ENCODE measurements at regions not wholly inside any gene's neighbourhood (a gene's known extent, or its start where the extent isn't known, plus 50 kb on each side); places are given as distances from the start of the nearest gene placed in this dataset.

- DNase-seq (ENCODE audit: low read depth in 1 of 2, low spot score in 1 of 2), result no peak
Observed at GRCh38 chr4:1499465-1499864, 93.2 kb upstream of the NKX1-1 start.

DNA sequence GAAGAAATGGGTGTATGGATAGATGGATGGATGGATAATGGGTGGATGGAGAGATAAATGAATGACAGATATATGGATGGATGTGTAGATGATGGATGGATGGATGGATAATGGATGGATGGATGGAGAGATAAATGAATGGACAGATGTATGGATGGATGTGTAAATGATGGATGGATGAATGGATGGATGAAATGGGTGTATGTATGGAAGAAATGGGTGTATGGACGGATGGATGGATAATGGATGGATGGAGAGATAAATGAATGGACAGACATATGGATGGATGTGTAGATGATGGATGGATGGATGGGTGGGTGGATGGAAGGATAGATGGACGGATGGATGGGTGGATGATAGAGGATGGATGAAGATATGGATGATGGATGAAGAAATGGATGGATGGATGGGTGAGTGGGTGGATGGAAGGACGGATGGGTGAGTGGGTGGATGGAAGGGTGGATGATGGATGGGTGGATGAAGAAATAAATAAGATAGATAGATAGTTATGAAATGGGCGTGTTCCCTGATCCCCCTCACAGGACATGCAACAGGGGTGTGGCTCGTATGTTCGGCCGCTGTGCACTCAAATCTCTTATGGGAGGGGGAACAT, 91.1 kb upstream of the NKX1-1 start:
- DNase-seq (ENCODE audit: low read depth in 1 of 2, low spot score in 1 of 2), result no peak

- no peak for DNase-seq (ENCODE audit: low read depth in 1 of 2, low spot score in 1 of 2)
Observed at GRCh38 chr4:1496116-1496642, 89.9 kb upstream of the NKX1-1 start.

DNA sequence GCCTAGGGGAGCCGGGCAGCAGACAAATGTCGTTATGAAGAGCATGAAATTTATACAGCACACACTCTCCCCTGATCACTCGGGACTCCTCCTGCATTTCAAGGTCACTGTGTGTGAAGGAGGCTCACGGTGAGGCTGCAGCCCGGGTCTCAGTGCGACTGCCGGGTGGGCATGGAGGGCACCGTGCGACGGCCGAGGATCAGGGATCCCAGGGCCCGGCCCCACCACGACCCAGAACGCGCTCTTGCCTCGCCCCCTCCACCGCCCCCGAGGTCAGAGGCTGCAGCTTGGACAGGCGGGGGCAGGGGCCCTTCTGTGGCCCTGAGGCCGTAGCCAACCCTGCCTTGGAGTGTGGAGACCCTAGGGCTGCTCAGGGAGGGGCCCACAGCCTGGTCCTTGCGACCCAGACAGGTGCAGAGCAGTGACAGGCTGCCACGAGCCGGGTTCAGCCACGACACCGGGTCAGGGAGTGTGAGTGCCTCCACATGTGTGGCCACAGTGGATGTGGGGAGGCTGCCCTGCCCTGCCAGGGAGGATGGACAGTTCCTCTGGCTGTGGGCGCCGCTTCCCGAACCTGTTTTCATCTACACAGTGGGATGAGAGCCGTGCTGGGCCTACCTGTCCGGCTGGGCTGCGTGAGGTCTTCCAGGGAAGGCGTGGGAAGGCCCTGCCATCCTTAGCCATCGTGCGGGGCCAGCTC, 89.3 kb upstream of the NKX1-1 start:
- no peak for DNase-seq (ENCODE audit: low read depth in 1 of 2, low spot score in 1 of 2)

DNA sequence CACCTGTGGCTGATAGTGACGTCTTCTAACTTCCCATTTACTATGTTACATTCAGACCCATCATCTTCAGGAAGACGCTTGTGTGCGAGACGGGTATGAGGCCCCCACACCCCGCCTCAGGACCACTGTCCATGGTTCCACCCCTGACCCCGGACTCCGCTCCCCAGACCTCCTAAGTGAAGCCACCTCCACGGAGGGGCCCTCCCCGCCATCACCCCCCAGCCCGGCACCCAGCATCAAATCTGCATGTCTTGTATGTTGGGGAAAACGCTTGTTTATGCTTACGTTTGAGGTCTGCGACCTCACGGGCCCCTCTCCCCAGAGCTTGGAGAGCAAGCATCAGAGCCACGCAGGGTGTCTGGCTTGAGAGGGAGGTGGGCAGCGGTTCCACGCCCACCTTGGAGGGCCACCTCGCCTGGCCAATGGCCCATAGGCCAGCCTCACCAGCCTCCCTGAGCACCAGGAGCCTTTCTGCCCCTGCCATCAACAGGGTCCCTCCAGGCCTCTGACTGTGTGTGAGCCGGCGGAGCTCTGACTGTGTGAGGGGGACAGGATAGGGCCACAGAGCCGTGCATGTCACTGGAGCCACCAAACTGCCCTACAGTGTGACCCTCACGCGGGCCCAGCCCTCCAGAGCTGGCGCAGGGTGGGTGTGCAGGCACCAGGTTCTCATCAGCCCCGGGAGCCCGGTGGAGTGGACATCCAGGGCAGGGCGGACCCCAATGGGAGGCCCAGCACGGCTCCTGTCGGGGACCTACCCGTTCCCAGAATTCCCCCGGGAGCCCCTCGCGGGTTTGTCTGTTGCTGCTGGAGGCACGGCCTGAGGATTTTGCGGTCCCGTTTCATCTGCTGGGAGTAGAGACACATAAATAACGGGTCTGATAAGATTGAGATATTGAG, 88.4 kb upstream of the NKX1-1 start:
- no peak for DNase-seq (ENCODE audit: low read depth in 1 of 2, low spot score in 1 of 2)

- DNase-seq (ENCODE audit: low read depth in 1 of 2, low spot score in 1 of 2), result no peak
Observed at GRCh38 chr4:1493540-1494287, 87.5 kb upstream of the NKX1-1 start.

DNA sequence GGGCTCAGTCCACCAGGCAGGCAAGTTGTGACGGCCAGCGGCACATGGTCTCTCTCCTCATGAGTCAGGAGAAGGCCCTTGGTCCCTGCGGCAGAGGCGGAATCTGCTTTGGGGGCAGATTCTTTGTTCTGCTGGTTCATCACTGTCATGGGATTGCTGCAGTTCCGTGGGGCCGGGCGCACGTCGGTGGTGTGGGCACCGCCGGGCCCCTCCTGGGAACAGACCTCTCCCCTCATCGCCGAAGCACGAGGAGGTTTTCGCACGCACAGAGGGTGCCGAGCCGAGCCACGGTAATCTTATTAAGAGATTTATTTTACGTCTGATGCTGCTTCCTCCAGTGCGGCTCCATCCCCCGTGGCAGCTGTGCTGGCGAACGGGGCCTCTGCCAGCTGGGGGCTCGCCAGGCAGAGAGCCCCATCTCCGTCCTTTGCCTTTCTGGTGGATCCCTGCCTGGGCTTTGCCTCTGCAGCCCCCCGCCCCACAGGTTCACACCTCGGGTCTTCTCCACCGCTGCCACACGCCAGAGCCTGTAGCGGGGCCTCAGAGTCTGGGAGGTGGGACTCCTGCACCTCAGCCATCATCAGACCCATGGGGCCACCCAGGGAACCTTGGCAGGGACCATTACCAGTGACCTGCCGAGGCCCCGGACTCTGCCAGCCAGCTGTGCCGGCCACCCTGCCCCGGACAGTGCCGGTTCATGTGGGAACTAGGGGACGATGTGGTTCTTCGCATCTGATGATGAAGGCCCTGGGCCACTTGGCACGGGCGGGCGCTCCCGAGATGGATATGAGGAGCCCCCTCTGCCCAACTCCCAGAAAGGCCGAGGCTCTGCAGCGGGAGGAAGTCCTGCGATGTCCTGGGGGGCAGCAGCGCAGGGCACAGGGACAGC, 86.7 kb upstream of the NKX1-1 start:
- no peak for DNase-seq (ENCODE audit: low read depth in 1 of 2, low spot score in 1 of 2)

DNA sequence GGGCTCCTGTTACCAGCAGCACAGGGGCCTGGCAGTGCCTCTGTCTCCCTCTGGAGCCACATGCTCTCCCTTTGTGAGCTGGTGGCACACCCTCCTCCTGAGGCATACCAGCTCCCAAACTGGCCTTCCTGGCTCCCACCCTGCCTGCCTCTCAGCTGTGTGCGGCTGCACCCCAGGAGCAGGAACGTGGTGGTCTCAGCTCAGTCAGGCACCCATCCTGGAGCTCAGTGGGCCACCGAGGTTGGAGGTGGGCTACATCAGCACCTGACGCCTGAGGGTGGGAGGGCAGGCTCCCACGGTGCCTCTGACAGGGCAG, 85.9 kb upstream of the NKX1-1 start:
- DNase-seq (ENCODE audit: low read depth in 1 of 2, low spot score in 1 of 2), result no peak

DNA sequence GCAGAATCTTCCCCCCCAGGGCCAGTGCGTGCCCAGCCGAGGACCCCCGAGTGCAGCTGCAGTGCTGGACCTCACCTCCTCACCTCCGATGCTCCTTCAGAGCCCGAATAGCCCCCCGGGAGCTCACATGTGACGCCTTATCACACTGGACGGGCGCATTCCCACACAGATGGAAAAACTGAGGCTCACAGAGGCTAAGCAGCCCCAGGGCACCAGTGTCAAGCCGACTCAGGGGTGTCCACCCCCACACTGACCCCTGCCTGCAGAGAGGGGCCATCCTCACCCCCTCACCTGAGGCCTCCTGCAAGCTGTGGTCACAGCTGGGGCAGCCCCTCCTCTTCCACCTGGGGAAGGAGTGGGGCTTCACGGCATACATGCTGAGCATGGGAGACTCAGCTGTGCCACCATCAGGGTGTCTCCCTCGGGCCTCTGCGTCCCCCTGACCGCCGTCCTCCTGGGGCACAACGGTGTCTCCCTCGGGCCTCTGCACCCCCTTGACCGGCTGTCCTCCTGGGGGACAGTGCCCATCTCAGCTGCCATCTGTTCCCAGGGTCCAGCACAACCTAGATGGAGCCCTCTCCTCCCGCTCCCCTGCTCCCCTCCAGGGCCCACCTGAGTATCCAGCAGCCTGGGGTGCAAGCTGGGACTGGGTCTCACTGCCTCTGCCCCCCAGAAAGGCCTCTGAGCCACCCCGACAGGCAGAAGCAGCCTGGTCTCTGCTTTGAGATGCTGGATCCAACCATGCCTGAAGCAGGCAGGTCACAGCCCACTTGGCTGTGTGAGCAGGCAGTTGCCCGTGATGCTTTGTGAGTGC, 85.3 kb upstream of the NKX1-1 start:
- no peak for DNase-seq (ENCODE audit: low read depth in 1 of 2, low spot score in 1 of 2)

DNA sequence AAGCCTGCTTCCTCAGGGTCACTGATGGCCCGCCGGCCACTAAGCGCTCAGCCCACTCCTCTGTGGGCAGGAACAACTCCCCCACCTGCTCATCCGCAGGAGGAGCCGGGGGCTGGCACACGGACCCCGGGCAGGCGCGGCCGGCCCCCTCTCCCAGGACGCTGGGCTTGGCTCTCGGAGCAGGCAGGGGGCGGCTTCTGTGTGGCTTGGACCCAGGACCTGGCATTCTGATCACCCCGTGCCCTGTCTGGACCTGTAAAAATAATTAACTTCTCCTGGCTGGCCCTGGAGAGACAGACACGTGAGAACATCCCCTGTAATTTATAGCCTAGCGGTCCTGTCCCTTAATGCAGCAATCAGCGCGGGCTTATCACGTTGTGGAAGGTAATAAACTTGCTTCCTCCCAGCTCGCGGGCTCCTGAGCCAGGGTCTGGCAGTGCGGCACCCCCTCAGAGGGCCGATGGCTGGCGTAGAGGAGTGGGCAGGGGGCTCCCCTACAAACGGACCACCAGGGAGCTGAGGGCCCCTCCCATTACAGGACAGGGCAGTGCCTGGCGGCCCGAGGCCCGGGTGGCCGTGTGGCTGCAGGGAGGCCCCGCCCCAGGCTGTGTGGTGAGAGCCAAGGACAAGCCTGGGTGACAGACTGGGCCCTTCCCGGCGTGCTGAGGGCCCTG, 84.5 kb upstream of the NKX1-1 start:
- no peak for DNase-seq (ENCODE audit: low read depth in 1 of 2, low spot score in 1 of 2)

DNA sequence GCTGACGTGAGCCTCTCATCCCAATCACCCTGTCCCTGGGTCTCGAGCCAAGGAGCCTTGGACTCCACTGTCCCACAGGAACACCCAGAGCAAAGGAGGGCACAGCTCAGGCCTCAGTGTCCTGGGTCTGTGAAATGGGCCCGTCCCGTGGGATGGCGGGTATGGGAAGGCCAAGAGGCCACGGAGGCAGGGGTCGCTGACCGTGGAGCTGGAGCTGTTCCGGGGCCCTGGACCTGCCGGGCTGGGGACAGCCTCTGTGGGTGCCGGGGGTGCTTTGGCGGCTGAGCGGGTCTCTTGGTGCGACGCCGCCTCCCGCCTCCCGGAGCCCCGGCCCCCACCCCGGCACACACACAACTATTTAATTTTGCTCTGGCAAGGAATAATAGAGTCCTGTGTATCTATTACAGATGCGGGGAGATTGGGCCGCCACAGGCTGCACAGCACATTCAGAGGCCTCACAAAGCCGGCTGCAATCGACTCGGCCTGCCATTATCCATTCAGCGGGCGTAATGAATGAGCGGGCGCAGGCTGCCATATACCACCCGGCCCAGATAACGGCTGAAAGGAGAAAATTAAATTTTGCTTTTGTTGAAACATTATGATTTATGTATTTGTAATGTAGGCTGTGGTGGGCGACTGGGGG, 83.9 kb upstream of the NKX1-1 start:
- no peak for DNase-seq (ENCODE audit: low read depth in 1 of 2, low spot score in 1 of 2)

- DNase-seq (ENCODE audit: low read depth in 1 of 2, low spot score in 1 of 2), result no peak
Observed at GRCh38 chr4:1489639-1489995, 83.4 kb upstream of the NKX1-1 start.

- no peak for DNase-seq (ENCODE audit: low read depth in 1 of 2, low spot score in 1 of 2)
Observed at GRCh38 chr4:1488831-1489638, 82.8 kb upstream of the NKX1-1 start.

DNA sequence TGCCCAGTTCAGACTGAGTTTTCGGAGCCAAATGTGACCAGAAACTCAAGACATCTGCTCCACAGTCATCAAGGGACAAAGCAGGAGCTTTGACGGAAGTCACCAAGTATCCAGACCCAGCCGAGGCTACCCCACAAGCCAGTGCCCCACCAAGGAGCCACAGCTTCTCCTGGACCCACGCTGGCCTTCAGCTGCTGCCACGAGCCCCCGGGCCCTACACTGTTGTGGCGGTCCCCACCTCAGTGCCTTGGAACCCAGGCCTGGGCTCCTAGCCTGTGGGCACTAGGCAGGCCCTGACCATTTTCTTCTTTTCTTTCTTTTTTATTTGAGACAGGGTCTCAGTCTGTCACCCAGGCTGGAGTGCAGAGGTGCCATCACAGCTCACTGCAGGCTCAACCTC, 82.1 kb upstream of the NKX1-1 start:
- DNase-seq (ENCODE audit: low read depth in 1 of 2, low spot score in 1 of 2), result no peak

DNA sequence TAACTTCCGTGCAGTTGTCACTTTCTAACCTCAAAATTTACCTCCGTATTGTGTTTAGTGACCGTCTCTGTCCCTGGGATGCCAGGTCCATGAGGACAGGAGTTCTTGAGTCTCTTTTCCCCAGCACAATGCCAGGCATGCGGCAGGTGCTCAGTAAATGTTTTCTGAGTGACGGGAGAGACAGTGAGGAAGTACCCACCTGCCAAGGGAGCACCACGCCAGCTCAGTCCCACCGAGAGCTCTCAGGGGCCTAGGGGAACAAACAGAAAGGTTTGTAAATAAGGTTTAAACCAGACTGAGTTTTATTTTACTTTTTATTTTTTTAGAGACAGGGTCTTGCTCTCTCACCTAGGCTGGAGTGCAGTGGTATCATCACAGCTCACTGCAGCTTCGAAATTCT, 81.5 kb upstream of the NKX1-1 start:
- no peak for DNase-seq (ENCODE audit: low read depth in 1 of 2, low spot score in 1 of 2)

DNA sequence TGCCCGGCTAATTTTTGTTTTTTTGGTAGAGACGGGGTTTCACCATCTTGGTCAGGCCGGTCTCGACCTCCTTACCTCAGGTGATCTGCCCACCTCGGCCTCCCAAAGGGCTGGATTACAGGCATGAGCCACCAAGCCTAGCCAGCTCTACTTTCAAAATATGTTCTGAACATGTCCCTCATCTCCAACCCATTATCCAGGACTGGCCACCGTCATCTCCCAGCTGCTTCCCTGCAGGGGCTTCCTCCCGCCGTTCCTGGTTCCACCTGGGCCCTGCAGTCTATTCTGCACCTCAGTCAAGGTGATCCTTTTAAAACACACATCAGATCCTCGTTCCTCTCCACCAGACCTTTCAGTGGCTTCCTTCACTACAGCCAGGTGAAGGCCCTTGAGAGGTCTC, 80.9 kb upstream of the NKX1-1 start:
- no peak for DNase-seq (ENCODE audit: low read depth in 1 of 2, low spot score in 1 of 2)

DNA sequence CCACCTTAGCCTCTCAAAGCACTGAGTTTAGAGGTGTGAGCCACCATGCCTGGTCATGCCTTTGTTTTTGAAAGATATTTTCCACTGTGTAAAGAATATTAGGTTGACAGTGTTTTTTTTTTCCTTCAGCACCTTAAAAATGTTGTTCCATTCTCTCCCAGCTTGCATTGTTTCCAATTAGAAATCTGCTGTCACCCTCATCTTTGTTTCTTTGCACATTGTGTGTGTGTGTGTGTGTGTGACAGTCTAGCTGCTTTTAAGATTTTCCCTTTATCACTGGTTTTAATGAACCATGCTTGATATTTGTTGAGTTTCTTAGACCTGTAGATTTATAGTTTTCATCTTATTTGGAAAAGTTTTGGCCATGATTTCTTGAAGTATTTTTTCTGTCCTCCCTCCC, 79.0 kb upstream of the NKX1-1 start:
- DNase-seq (ENCODE audit: low read depth in 1 of 2, low spot score in 1 of 2), result no peak

DNA sequence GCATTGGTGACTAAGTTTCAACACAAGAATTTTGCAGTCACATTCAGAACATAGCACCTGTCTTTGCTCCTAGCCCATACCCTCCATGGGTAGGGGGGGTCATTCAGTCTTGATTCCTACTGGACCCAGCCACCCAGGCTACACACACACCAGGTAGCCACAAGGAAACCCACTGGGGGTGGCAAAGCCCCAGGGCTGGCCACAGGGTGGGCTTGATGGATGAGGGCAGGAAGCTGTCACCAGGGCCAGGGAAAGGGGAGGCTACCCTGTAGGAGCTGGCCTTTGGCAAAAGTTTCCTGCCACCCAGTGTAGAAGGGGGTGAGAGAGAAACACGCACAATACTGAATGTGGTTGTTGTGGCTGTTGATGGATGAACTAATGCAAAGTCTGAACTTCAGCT, 74.5 kb upstream of the NKX1-1 start:
- no peak for DNase-seq (ENCODE audit: low read depth in 1 of 2, low spot score in 1 of 2)
